HCT116 (cell line): ENCODE measurements at regions not wholly inside any gene's neighbourhood (a gene's known extent, or its start where the extent isn't known, plus 50 kb on each side); places are given as distances from the start of the nearest gene placed in this dataset.

ENCODE experiments used
- ATAC-seq: fragments of 200-7000 bp; cut with Tn5 transposase; 2 replicates; pipeline ENCODE4 v1.9.1; 2020; ENCODE audit warnings: mild to moderate bottlenecking, moderate library complexity
- BruUV-seq: library from RNA; stranded (reverse); fragments of 400-500 nt; replicated peaks from 2 replicates; lab custom pipeline; 2021; lab: Mats Ljungman, UMichigan
- CTCF ChIA-PET: fragments of 300-600 bp; sonication (Branson Sonifier 250); formaldehyde crosslinking; loops from one replicate; lab custom pipeline; 2021; ENCODE audit warnings: antibody characterized with exemption; lab: Charles Lee
- POLR2A ChIA-PET: fragments of 300-600, 350-600 bp; sonication (Branson Sonifier 250); formaldehyde crosslinking; loops from one replicate; lab custom pipeline; 2021; ENCODE audit warnings: antibody characterized with exemption; lab: Charles Lee
- RAD21 ChIA-PET, 2 experiments: fragments of 300-600 bp; sonication (Branson Sonifier 250); formaldehyde crosslinking; loops; one replicate each; lab custom pipeline; 2023; ENCODE audit warnings: low total read pairs in 2 of 2; ENCODE audit not compliant: uncharacterized antibody in 2 of 2, unreplicated experiment in 2 of 2, low non-redundant PET in 1 of 2; lab: Charles Lee
- DNase-seq: peaks from one replicate; pipeline ENCODE4 v3.0.0-alpha.2; 2010; ENCODE audit warnings: low read depth, low spot score
- H2AFZ ChIP-seq: fragments of 200-600 bp; shearing (Covaris generic), sonication (generic); 2 replicates; pipeline ENCODE4 v1.6.1; 2017; ENCODE audit warnings: low read depth, mixed run types, mixed read lengths, antibody characterized with exemption, low read length; ENCODE audit not compliant: poor library complexity, severe bottlenecking
- H3K27ac ChIP-seq: 2 replicates; pipeline ENCODE4 v1.5.1; 2012; ENCODE audit warnings: low read depth, low read length
- H3K27me3 ChIP-seq: fragments of 200-600 bp; sonication (generic); 2 replicates; pipeline ENCODE4 v1.6.1; 2016; ENCODE audit warnings: mixed run types, low read length, mixed read lengths; ENCODE audit not compliant: insufficient read depth
- H3K36me3 ChIP-seq, 2 experiments: fragments of 200-500 bp in 1 of 2; fragments of 200-600 bp in 1 of 2; sonication (Bioruptor generic) in 1 of 2; sonication (generic) in 1 of 2; 2 replicates each; pipeline versions ENCODE4 v1.5.1 to v1.6.1; 2014 to 2016; ENCODE audit warnings: low read length in 2 of 2, inconsistent platforms in 1 of 2, mixed read lengths in 1 of 2, mixed run types in 1 of 2; ENCODE audit not compliant: insufficient read depth in 2 of 2, control insufficient read depth in 1 of 2
- H3K4me1 ChIP-seq, 2 experiments: fragments of 200-600 bp in 1 of 2; sonication (generic) in 1 of 2; 2 replicates each; pipeline versions ENCODE4 v1.5.1 to v1.6.1; 2012 to 2017; ENCODE audit warnings: low read length in 2 of 2, inconsistent platforms in 1 of 2, mild to moderate bottlenecking in 1 of 2, mixed read lengths in 1 of 2, mixed run types in 1 of 2, moderate library complexity in 1 of 2; ENCODE audit not compliant: insufficient read depth in 2 of 2, control insufficient read depth in 1 of 2
- H3K4me2 ChIP-seq: fragments of 200-600 bp; sonication (generic); 2 replicates; pipeline ENCODE4 v1.6.1; 2017; ENCODE audit warnings: mixed run types, low read length, mixed read lengths
- H3K4me3 ChIP-seq, 2 experiments: fragments of 200-600 bp in 1 of 2; sonication (generic) in 1 of 2; replicated peaks in 1 of 2; 2 replicates each; pipeline ENCODE4 v1.5.1; 2011 to 2016; ENCODE audit warnings: low read length in 2 of 2, control low read depth in 1 of 2, low read depth in 1 of 2, mild to moderate bottlenecking in 1 of 2, mixed read lengths in 1 of 2, mixed run types in 1 of 2
- H3K79me2 ChIP-seq: fragments of 200-600 bp; sonication (generic); 2 replicates; pipeline ENCODE4 v1.6.1; 2017; ENCODE audit warnings: mild to moderate bottlenecking, mixed run types, low read length, moderate library complexity, mixed read lengths; ENCODE audit not compliant: insufficient read depth
- H3K9ac ChIP-seq: fragments of 200-600 bp; sonication (generic); 2 replicates; pipeline ENCODE4 v1.6.1; 2016; ENCODE audit warnings: low read length, mixed read lengths
- H3K9me2 ChIP-seq: fragments of 200-600 bp; sonication (generic), shearing (Covaris generic); 2 replicates; pipeline ENCODE4 v1.6.1; 2017; ENCODE audit warnings: mixed run types, mild to moderate bottlenecking, moderate library complexity; ENCODE audit not compliant: insufficient read depth
- H3K9me3 ChIP-seq, 2 experiments: fragments of 200-500 bp in 1 of 2; fragments of 200-600 bp in 1 of 2; sonication (Bioruptor generic) in 1 of 2; sonication (generic) in 1 of 2; 2 replicates each; pipeline ENCODE4 v1.6.1; 2014 to 2017; ENCODE audit warnings: low read length in 2 of 2, mixed read lengths in 2 of 2, inconsistent platforms in 1 of 2, low read depth in 1 of 2, mild to moderate bottlenecking in 1 of 2, mixed run types in 1 of 2, moderate library complexity in 1 of 2; ENCODE audit not compliant: control insufficient read depth in 1 of 2, insufficient read depth in 1 of 2
- H4K20me1 ChIP-seq: fragments of 200-600 bp; sonication (generic), shearing (Covaris generic); 2 replicates; pipeline ENCODE4 v1.6.1; 2017; ENCODE audit warnings: mixed run types, mild to moderate bottlenecking, moderate library complexity; ENCODE audit not compliant: insufficient read depth
- CEBPB ChIP-seq: IDR thresholded peaks from 2 replicates; pipeline ENCODE4 v1.6.1; 2012; ENCODE audit warnings: low read depth
- EZH2 ChIP-seq: fragments of 200-600 bp; sonication (generic); IDR thresholded peaks from 2 replicates; pipeline ENCODE4 v1.6.1; 2017; ENCODE audit warnings: antibody characterized with exemption, mixed run types
- JUND ChIP-seq: IDR thresholded peaks from 2 replicates; pipeline ENCODE4 v1.6.1; 2012
- MAX ChIP-seq: IDR thresholded peaks from 2 replicates; pipeline ENCODE4 v1.6.1; 2012
- POLR2AphosphoS5 ChIP-seq: IDR thresholded peaks from 2 replicates; pipeline ENCODE4 v1.6.1; 2011; ENCODE audit warnings: mild to moderate bottlenecking, low read depth, low read length, moderate library complexity
- RAD21 ChIP-seq: IDR thresholded peaks from 2 replicates; pipeline ENCODE4 v1.6.1; 2012; ENCODE audit warnings: low read depth, mild to moderate bottlenecking
- SIN3A ChIP-seq: IDR thresholded peaks from 2 replicates; pipeline ENCODE4 v1.6.1; 2012; ENCODE audit warnings: low read depth
- SP1 ChIP-seq: IDR thresholded peaks from 2 replicates; pipeline ENCODE4 v1.6.1; 2012; ENCODE audit warnings: low read depth
- TCF7L2 ChIP-seq: IDR thresholded peaks from 2 replicates; pipeline ENCODE4 v1.7.0; 2011; ENCODE audit warnings: borderline replicate concordance, inconsistent platforms; ENCODE audit not compliant: insufficient read depth, insufficient read length; ENCODE audit errors: extremely low read depth
- intact Hi-C: fragments of 100-400 bp; cut with micrococcal nuclease; formaldehyde crosslinking; loops from 2 replicates; pipeline ENCODE4 v1.10.0; 2022
- TF ChIP-seq, protein P1 (sequence below): IDR thresholded peaks from 2 replicates; pipeline ENCODE4 v1.6.1; 2012

DNA sequence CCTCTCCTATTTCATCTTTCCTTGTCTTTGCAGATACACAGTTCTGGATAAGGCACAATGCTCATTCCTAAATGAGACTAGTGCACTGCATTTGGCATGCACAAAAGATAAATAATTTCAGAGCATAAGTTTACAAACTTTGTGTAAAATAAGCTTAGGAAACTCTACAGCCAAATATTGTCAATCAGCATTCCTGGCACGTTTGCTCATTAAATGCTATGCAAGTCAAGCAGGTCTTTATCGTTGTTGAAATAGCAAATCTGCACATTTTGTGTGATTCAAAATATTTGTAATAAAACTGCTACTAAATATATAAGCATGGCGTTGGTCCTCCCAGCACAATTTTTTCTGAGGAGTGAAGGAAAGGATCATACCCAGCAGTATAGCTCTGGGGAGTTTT, 322.1 kb upstream of the NOCT start:
- H4K20me1 ChIP-seq, result no peaks in the 10 kb centered on the region
- H3K9ac ChIP-seq, result no peak overlapping the region
- no TSS peak for BruUV-seq
- H3K27me3 ChIP-seq, result no peaks in the 10 kb centered on the region
- TF ChIP-seq JUND, result no peak
- TF ChIP-seq, protein P1, sequence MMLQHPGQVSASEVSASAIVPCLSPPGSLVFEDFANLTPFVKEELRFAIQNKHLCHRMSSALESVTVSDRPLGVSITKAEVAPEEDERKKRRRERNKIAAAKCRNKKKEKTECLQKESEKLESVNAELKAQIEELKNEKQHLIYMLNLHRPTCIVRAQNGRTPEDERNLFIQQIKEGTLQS, result no peak
- TF ChIP-seq POLR2AphosphoS5, result no peak
- TF ChIP-seq MAX, result no peak
- TF ChIP-seq RAD21, result no peak
- no peak for TF ChIP-seq SIN3A
- intact Hi-C loops, result no loop called here
- no peak overlapping the region for H3K4me2 ChIP-seq
- RAD21 ChIA-PET, result no interaction called here
- DNase-seq, result no peak
- H3K9me3 ChIP-seq, result no peaks in the 10 kb centered on the region
- ATAC-seq, result no peak
- H3K27ac ChIP-seq, result no peak overlapping the region
- H2AFZ ChIP-seq, result no peak overlapping the region
- H3K79me2 ChIP-seq, result no peaks in the 10 kb centered on the region
- no peak overlapping the region for H3K4me3 ChIP-seq
- POLR2A ChIA-PET, result no interaction called here
- CTCF ChIA-PET, result interaction anchor here (0.6 kb wide), 1 partner anchor 836 kb away, joined by 4 read pairs; no protein-coding TSS in a partner anchor
- no peaks in the 10 kb centered on the region for H3K4me1 ChIP-seq
- H3K9me2 ChIP-seq, result no peaks in the 10 kb centered on the region
- no peaks in the 10 kb centered on the region for H3K36me3 ChIP-seq

GRCh38 chr4:138692411-138692810, 323.2 kb upstream of the NOCT start:
- Histone ChIP-seq H3K9ac (no peak overlapping the region), H3K4me1 (no peaks in the 10 kb centered on the region), H3K9me3 (no peaks in the 10 kb centered on the region), H3K79me2 (no peaks in the 10 kb centered on the region), H3K4me2 (no peak overlapping the region), H3K36me3 (no peaks in the 10 kb centered on the region), H4K20me1 (no peaks in the 10 kb centered on the region), H3K27ac (no peak overlapping the region), H3K27me3 (no peaks in the 10 kb centered on the region), H3K4me3 (no peak overlapping the region), H3K9me2 (no peaks in the 10 kb centered on the region), H2AFZ (no peak overlapping the region)
- intact Hi-C loops, result no loop called here
- DNase-seq (no peak), ATAC-seq (no peak)
- ChIA-PET CTCF (no interaction called here), POLR2A (no interaction called here), RAD21 (no interaction called here)
- no TSS peak for BruUV-seq
- TF ChIP-seq EZH2 (no peak), SP1 (no peak), CEBPB (no peak), MAX (no peak), TCF7L2 (no peak)
